MM.1S (cell line): ENCODE measurements at regions not wholly inside any gene's neighbourhood (a gene's known extent, or its start where the extent isn't known, plus 50 kb on each side); places are given as distances from the start of the nearest gene placed in this dataset.

Source experiments
- EZH2 ChIP-seq: fragments of 300-600 bp; sonication (generic); optimal IDR thresholded peaks from 2 replicates; pipeline ENCODE3; 2017; ENCODE audit warnings: low read depth, mild to moderate bottlenecking, antibody characterized with exemption, low read length, mixed read lengths
- EZH2phosphoT487 ChIP-seq: fragments of 300-600 bp; sonication (generic); IDR thresholded peaks from 2 replicates; pipeline ENCODE4 v1.6.1; 2018; ENCODE audit warnings: antibody characterized with exemption, low read length
- TF ChIP-seq, protein P1 (sequence below): fragments of 300-600 bp; sonication (generic); IDR thresholded peaks from 2 replicates; pipeline ENCODE4 v1.5.1; 2016; ENCODE audit warnings: antibody characterized with exemption, low read length, mixed read lengths

- TF ChIP-seq, protein P1, sequence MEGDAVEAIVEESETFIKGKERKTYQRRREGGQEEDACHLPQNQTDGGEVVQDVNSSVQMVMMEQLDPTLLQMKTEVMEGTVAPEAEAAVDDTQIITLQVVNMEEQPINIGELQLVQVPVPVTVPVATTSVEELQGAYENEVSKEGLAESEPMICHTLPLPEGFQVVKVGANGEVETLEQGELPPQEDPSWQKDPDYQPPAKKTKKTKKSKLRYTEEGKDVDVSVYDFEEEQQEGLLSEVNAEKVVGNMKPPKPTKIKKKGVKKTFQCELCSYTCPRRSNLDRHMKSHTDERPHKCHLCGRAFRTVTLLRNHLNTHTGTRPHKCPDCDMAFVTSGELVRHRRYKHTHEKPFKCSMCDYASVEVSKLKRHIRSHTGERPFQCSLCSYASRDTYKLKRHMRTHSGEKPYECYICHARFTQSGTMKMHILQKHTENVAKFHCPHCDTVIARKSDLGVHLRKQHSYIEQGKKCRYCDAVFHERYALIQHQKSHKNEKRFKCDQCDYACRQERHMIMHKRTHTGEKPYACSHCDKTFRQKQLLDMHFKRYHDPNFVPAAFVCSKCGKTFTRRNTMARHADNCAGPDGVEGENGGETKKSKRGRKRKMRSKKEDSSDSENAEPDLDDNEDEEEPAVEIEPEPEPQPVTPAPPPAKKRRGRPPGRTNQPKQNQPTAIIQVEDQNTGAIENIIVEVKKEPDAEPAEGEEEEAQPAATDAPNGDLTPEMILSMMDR: no peak
- TF ChIP-seq EZH2 (no peak), EZH2phosphoT487 (no peak)
Observed at GRCh38 chr5:68499987-68500386, 284.4 kb downstream of the PIK3R1 start.
